GM23248 (cell line): ENCODE measurements at regions not wholly inside any gene's neighbourhood (a gene's known extent, or its start where the extent isn't known, plus 50 kb on each side); places are given as distances from the start of the nearest gene placed in this dataset.

Source experiments
- EZH2 ChIP-seq: fragments of 200-600 bp; sonication (generic); IDR thresholded peaks from 2 replicates; pipeline ENCODE4 v1.6.1; 2018; ENCODE audit warnings: antibody characterized with exemption, mild to moderate bottlenecking; ENCODE audit not compliant: insufficient read depth, poor library complexity, severe bottlenecking
- EZH2phosphoT487 ChIP-seq: fragments of 200-600 bp; sonication (generic); IDR thresholded peaks from 2 replicates; pipeline ENCODE4 v1.6.1; 2018; ENCODE audit warnings: antibody characterized with exemption, moderate library complexity, mild to moderate bottlenecking, low read depth; ENCODE audit not compliant: insufficient read depth

GRCh38 chr12:92551853-92552397 is 150.9 kb upstream of the PLEKHG7 start:
- TF ChIP-seq EZH2: no peak
- no peak for TF ChIP-seq EZH2phosphoT487
